Endothelial cell (in vitro differentiated cells): ENCODE measurements at regions not wholly inside any gene's neighbourhood (a gene's known extent, or its start where the extent isn't known, plus 50 kb on each side); places are given as distances from the start of the nearest gene placed in this dataset.

ENCODE experiments used
- DNase-seq: peaks from one replicate; pipeline ENCODE4 v3.0.0; 2021; ENCODE audit warnings: low spot score
- H3K27ac Mint-ChIP-seq: one replicate; pipeline ENCODE4 v1.8.0; 2021; ENCODE audit warnings: mixed read lengths, inconsistent platforms; ENCODE audit not compliant: unreplicated experiment
- H3K27me3 Mint-ChIP-seq: one replicate; pipeline ENCODE4 v1.8.0; 2021; ENCODE audit warnings: mild to moderate bottlenecking, moderate library complexity, mixed read lengths, inconsistent platforms; ENCODE audit not compliant: unreplicated experiment
- H3K36me3 Mint-ChIP-seq: one replicate; pipeline ENCODE4 v1.8.0; 2021; ENCODE audit warnings: mild to moderate bottlenecking, low read depth, mixed read lengths, inconsistent platforms; ENCODE audit not compliant: unreplicated experiment
- H3K4me1 Mint-ChIP-seq: one replicate; pipeline ENCODE4 v1.8.0; 2021; ENCODE audit warnings: mild to moderate bottlenecking, mixed read lengths, inconsistent platforms; ENCODE audit not compliant: unreplicated experiment
- H3K4me3 Mint-ChIP-seq: one replicate; pipeline ENCODE4 v1.8.0; 2021; ENCODE audit warnings: mild to moderate bottlenecking, mixed read lengths, inconsistent platforms; ENCODE audit not compliant: unreplicated experiment
- H3K9me3 Mint-ChIP-seq: one replicate; pipeline ENCODE4 v1.8.0; 2021; ENCODE audit warnings: mixed read lengths, inconsistent platforms; ENCODE audit not compliant: unreplicated experiment
- CTCF ChIP-seq: fragments of 200-600 bp; sonication (generic); IDR thresholded peaks from one replicate; pipeline ENCODE4 v1.5.0; 2021; ENCODE audit warnings: antibody characterized with exemption; ENCODE audit not compliant: unreplicated experiment

DNA sequence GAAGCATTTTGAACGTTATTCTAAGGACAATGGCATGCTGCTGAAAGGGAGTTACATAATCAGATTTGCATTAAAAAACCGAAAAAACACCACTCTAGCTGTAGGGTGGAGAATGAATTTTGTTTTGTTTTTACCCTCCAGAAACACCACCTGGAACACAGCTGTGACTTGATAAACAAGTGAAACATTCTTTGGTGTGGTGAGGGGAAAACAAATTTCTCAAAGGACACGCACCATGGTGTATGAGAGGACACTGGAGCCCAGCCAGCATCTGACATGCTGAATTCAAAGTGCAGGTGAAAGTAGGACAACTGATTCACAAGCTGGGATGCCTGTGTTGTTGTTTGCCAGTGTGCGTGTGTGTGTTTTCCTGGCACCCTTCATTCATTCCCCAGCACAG lies 554.5 kb upstream of the TBL1XR1 start:
- Mint-ChIP-seq H3K4me3 (no peak overlapping the region), H3K27me3 (peaks cover 4% of the 10 kb centered on the region), H3K27ac (no peak overlapping the region), H3K4me1 (peaks cover 3% of the 10 kb centered on the region), H3K9me3 (no peaks in the 10 kb centered on the region), H3K36me3 (no peaks in the 10 kb centered on the region)
- DNase-seq, result no peak
- no peak for TF ChIP-seq CTCF

DNA sequence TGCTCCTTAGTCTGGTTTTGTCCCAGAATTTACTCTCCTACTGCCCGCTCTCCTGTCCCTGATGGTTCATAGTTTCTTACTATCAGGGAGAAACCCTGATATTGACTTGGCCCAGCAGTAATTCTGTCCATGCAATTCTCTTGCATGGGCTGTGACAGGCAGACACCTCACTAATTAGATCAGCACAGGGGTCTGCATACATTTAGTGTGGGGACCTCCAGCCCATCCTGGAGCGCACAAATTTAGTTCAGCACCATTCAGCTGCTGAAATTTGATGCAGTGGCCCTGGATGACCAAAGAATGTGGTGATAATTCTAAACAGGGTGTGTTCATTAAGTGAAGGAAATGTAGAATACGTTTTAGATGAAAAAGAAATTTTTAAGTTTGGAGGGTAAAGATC lies 555.5 kb upstream of the TBL1XR1 start:
- H3K27ac Mint-ChIP-seq, result no peak overlapping the region
- H3K4me1 Mint-ChIP-seq, result peaks cover 3% of the 10 kb centered on the region
- TF ChIP-seq CTCF, result no peak

DNA sequence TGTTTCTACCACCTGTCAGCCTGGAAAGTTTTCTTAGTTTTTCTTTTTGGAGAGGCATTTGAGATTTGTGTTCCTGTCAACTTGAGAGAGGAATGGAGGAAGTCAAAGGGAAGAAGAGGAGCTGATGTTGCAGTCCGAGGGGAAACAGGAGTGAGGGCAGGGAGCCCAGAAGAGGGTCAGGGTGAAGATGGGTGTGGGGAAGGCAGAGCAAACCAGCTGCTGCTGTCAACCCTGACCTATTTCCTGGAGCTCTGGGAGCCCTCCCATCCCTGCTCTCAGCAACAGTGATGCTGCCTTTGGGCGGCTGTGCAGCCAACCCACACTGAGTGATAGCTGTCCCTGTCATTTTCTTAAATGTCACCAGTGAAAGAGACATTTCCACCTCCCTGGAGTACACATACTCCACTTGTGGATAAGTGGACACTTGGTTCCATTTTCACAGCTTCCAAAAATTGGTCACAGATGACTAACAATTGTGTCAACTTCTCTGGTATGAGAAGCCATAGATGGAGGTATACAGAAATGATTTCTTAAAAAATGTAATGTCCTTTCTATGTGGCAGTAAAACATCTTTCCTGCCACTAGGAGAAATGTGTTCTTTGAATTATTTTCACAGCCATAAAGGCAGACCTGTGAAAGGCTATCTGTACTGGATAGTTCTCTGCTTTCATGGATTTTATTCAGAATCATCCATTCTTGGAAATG lies 556.3 kb upstream of the TBL1XR1 start:
- H3K4me1 Mint-ChIP-seq, result peaks cover 3% of the 10 kb centered on the region
- TF ChIP-seq CTCF, result no peak
- no peak for DNase-seq
- H3K27ac Mint-ChIP-seq, result no peak overlapping the region
- H3K36me3 Mint-ChIP-seq, result no peaks in the 10 kb centered on the region
- H3K9me3 Mint-ChIP-seq, result no peaks in the 10 kb centered on the region
- no peak overlapping the region for H3K4me3 Mint-ChIP-seq
- peaks cover 2% of the 10 kb centered on the region for H3K27me3 Mint-ChIP-seq

More for the DNA sequence above, 555.5 kb upstream of the TBL1XR1 start:
- no peak for DNase-seq
- Mint-ChIP-seq H3K9me3 (no peaks in the 10 kb centered on the region), H3K4me3 (no peak overlapping the region), H3K27me3 (peaks cover 2% of the 10 kb centered on the region), H3K36me3 (no peaks in the 10 kb centered on the region)

- Mint-ChIP-seq H3K4me3 (no peak overlapping the region), H3K36me3 (no peaks in the 10 kb centered on the region), H3K27me3 (peaks cover 2% of the 10 kb centered on the region), H3K4me1 (peaks cover 3% of the 10 kb centered on the region), H3K27ac (no peak overlapping the region), H3K9me3 (no peaks in the 10 kb centered on the region)
- no peak for TF ChIP-seq CTCF
- DNase-seq, result no peak
Observed at GRCh38 chr3:177754508-177754921, 557.2 kb upstream of the TBL1XR1 start.

DNA sequence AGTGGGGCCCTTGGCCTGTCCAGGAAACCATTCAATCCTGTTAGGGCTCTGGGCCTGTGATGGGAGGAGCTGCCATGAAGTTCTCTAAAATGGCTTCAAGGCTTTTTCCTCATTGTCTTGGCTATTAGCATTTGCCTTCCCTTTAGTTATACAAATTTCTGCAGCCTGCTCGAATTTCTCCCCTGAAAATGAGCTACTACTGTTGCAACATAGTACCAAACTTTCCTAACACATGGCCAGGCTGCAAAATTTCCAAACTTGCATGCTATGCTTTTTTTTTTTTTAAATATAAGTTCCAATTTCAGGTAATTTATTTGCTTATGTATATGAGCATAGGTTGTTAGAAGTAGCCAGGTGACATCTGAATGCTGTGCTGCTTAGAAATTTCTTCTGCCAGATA lies 560.8 kb upstream of the TBL1XR1 start:
- H3K27ac Mint-ChIP-seq, result no peak overlapping the region
- DNase-seq, result no peak
- H3K36me3 Mint-ChIP-seq, result no peaks in the 10 kb centered on the region
- H3K4me1 Mint-ChIP-seq, result peaks cover 6% of the 10 kb centered on the region
- H3K4me3 Mint-ChIP-seq, result no peak overlapping the region
- no peaks in the 10 kb centered on the region for H3K9me3 Mint-ChIP-seq
- peaks cover 1% of the 10 kb centered on the region for H3K27me3 Mint-ChIP-seq
- no peak for TF ChIP-seq CTCF
